SK-N-SH (cell line): ENCODE measurements at regions not wholly inside any gene's neighbourhood (a gene's known extent, or its start where the extent isn't known, plus 50 kb on each side); places are given as distances from the start of the nearest gene placed in this dataset.

Source experiments
- CTCF ChIA-PET: fragments of 300-600, 350-600 bp; formaldehyde crosslinking; extraction: SDS; loops from one replicate; lab custom pipeline; 2021; lab: Yijun Ruan, JAX
- POLR2A ChIA-PET: fragments of 350-600 bp; sonication (Branson Sonifier 250); formaldehyde crosslinking; extraction: SDS; loops from one replicate; lab custom pipeline; 2020; ENCODE audit warnings: antibody characterized with exemption, inconsistent platforms; lab: Yijun Ruan, JAX
- DNase-seq: peaks from one replicate; pipeline ENCODE4 v3.0.0; 2012
- H2AFZ ChIP-seq: fragments of 200-600 bp; sonication (generic); 2 replicates; pipeline ENCODE4 v1.8.1; 2016; ENCODE audit warnings: antibody characterized with exemption, mild to moderate bottlenecking, low read depth
- H3F3A ChIP-seq: fragments of 200-600 bp; sonication (generic); replicated peaks from 2 replicates; pipeline ENCODE3; 2016; ENCODE audit warnings: antibody characterized with exemption, mild to moderate bottlenecking; ENCODE audit not compliant: insufficient read depth
- H3K27ac ChIP-seq, 2 experiments: fragments of 200-500 bp in 1 of 2; fragments of 200-600 bp in 1 of 2; sonication (Bioruptor generic) in 1 of 2; sonication (generic), shearing (Covaris generic) in 1 of 2; 2 replicates each; pipeline versions ENCODE4 v1.5.1 to v1.6.1; 2014 to 2016; ENCODE audit warnings: low read depth in 2 of 2, inconsistent platforms in 1 of 2, low read length in 1 of 2, mild to moderate bottlenecking in 1 of 2, mixed read lengths in 1 of 2
- H3K27me3 ChIP-seq: fragments of 200-600 bp; sonication (generic), shearing (Covaris generic); 2 replicates; pipeline ENCODE4 v1.6.1; 2016; ENCODE audit warnings: mixed run types; ENCODE audit not compliant: insufficient read depth
- H3K36me3 ChIP-seq, 2 experiments: fragments of 200-500 bp in 1 of 2; fragments of 200-600 bp in 1 of 2; sonication (Bioruptor generic) in 1 of 2; sonication (generic) in 1 of 2; replicated peaks in 1 of 2; 2 replicates each; pipeline versions ENCODE3 to v1.5.1; 2014 to 2016; ENCODE audit warnings: low read length in 1 of 2, mild to moderate bottlenecking in 1 of 2; ENCODE audit not compliant: insufficient read depth in 2 of 2, control insufficient read depth in 1 of 2
- H3K4me1 ChIP-seq, 2 experiments: fragments of 200-500 bp in 1 of 2; fragments of 200-600 bp in 1 of 2; sonication (Bioruptor generic) in 1 of 2; sonication (generic), shearing (Covaris generic) in 1 of 2; 2 replicates each; pipeline versions ENCODE4 v1.5.1 to v1.6.1; 2014 to 2016; ENCODE audit warnings: low read depth in 1 of 2, low read length in 1 of 2, mixed run types in 1 of 2; ENCODE audit not compliant: insufficient read depth in 2 of 2, control insufficient read depth in 1 of 2
- H3K4me2 ChIP-seq: fragments of 200-600 bp; sonication (generic), shearing (Covaris generic); 2 replicates; pipeline ENCODE4 v1.6.1; 2017; ENCODE audit warnings: mixed run types
- H3K4me3 ChIP-seq, 2 experiments: fragments of 200-500 bp in 1 of 2; fragments of 200-600 bp in 1 of 2; sonication (Bioruptor generic) in 1 of 2; sonication (generic), shearing (Covaris generic) in 1 of 2; 2 replicates each; pipeline versions ENCODE4 v1.5.1 to v1.8.1; 2014 to 2016; ENCODE audit warnings: low read depth in 2 of 2, inconsistent platforms in 1 of 2, low read length in 1 of 2, mild to moderate bottlenecking in 1 of 2, mixed read lengths in 1 of 2, moderate library complexity in 1 of 2
- H3K79me2 ChIP-seq: fragments of 200-600 bp; sonication (generic); 2 replicates; pipeline ENCODE4 v1.8.1; 2017; ENCODE audit warnings: mild to moderate bottlenecking; ENCODE audit not compliant: insufficient read depth
- H3K9ac ChIP-seq: fragments of 200-600 bp; sonication (generic); 2 replicates; pipeline ENCODE4 v1.6.1; 2017; ENCODE audit warnings: mixed run types
- H3K9me2 ChIP-seq: fragments of 200-600 bp; sonication (generic); 2 replicates; pipeline ENCODE4 v1.6.1; 2017; ENCODE audit warnings: mixed run types
- H3K9me3 ChIP-seq: fragments of 200-600 bp; sonication (generic); 2 replicates; pipeline ENCODE4 v1.6.1; 2017; ENCODE audit warnings: mixed run types, mild to moderate bottlenecking, moderate library complexity
- H4K20me1 ChIP-seq: fragments of 200-600 bp; sonication (generic); 2 replicates; pipeline ENCODE4 v1.6.1; 2017; ENCODE audit warnings: mild to moderate bottlenecking, mixed run types; ENCODE audit not compliant: insufficient read depth
- EZH2phosphoT487 ChIP-seq: fragments of 200-600 bp; sonication (generic); IDR thresholded peaks from 2 replicates; pipeline ENCODE4 v1.6.1; 2017; ENCODE audit warnings: low read depth, mixed run types, mild to moderate bottlenecking, antibody characterized with exemption, moderate library complexity, borderline replicate concordance
- FOSL2 ChIP-seq: IDR thresholded peaks from 2 replicates; pipeline ENCODE4 v1.4.0; 2012; ENCODE audit warnings: low read depth, mild to moderate bottlenecking, moderate library complexity, borderline replicate concordance
- MEF2A ChIP-seq: IDR thresholded peaks from 2 replicates; pipeline ENCODE4 v1.4.0; 2012; ENCODE audit warnings: low read depth, borderline replicate concordance
- POLR2AphosphoS5 ChIP-seq: IDR thresholded peaks from 2 replicates; pipeline ENCODE4 v1.6.1; 2012; ENCODE audit warnings: low read depth, low read length
- SIN3A ChIP-seq: IDR thresholded peaks from 2 replicates; pipeline ENCODE4 v1.6.1; 2012; ENCODE audit warnings: low read depth, mild to moderate bottlenecking, low read length, moderate library complexity, borderline replicate concordance
- SMC3 ChIP-seq: IDR thresholded peaks from 2 replicates; pipeline ENCODE4 v1.6.1; 2012; ENCODE audit warnings: low read depth, low read length, improper control_type of control experiment
- TAF1 ChIP-seq: IDR thresholded peaks from 2 replicates; pipeline ENCODE4 v1.6.1; 2012; ENCODE audit warnings: low read depth, mild to moderate bottlenecking, low read length, moderate library complexity, borderline replicate concordance
- TEAD4 ChIP-seq: IDR thresholded peaks from 2 replicates; pipeline ENCODE4 v1.4.0; 2012; ENCODE audit warnings: mild to moderate bottlenecking, borderline replicate concordance; ENCODE audit not compliant: insufficient read depth
- YY1 ChIP-seq: IDR thresholded peaks from 2 replicates; pipeline ENCODE4 v1.4.0; 2012; ENCODE audit warnings: low read depth, mild to moderate bottlenecking
- WGBS: methylation state at CpG from one replicate; pipeline ENCODE4 v1.1.6; 2017; ENCODE audit warnings: low lambda C conversion rate; 5-methylcytosine and 5-hydroxymethylcytosine counted together
- TF ChIP-seq, protein P1 (sequence below): fragments of 150-350 bp; IDR thresholded peaks from 2 replicates; pipeline ENCODE4 v1.6.1; 2016; ENCODE audit warnings: mild to moderate bottlenecking, low read depth, low read length
- TF ChIP-seq, protein P2 (sequence below): IDR thresholded peaks from 2 replicates; pipeline ENCODE4; 2012
- TF ChIP-seq, protein P3 (sequence below): fragments of 150-350 bp; IDR thresholded peaks from 2 replicates; pipeline ENCODE4 v1.6.1; 2017; ENCODE audit warnings: antibody characterized with exemption, low read length, low read depth, borderline replicate concordance

DNA sequence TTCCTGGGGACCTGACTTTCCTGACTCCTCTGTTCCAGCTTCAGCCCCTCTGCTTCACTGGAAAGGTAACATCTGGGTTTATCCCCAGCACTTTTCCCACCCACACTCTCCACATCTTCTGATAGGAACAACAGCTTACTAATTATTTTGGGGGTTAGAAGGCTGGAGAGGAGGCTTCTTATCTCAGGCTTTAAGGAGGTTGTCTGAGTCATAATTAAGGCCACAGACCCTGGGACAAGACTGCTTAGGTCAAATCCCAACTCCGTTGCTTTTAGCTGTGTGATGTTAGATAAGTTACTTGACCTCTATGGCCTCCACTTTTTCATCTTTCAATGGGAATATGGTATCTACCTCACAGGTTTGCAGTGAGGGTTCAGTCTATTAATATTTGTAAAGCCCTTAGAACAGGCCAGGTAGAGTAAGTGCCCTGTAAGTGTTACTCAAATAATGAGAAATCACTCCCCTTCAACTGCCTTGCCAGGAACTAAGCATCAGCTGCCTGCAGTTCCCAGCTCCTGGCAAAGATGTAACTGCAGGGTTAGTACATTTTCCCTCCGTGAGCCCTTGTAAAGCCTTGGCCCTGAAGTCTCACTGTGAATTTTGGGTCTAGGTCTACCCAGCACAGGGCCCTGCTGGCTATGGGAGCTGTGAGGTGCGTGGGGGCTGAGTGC lies 123.6 kb downstream of the MTX2 start:
- Histone ChIP-seq H3K4me1 (peaks cover 0 to 2% of the 10 kb centered on the region in 2 experiments; a peak in 3 of 4 replicates), H3K9me2 (no peaks in the 10 kb centered on the region), H3K4me3 (no peak overlapping the region), H2AFZ (no peak overlapping the region), H3K4me2 (no peak overlapping the region), H3F3A (no peaks in the 10 kb centered on the region), H3K9ac (no peak overlapping the region), H3K27me3 (no peaks in the 10 kb centered on the region), H3K36me3 (no peaks in the 10 kb centered on the region), H4K20me1 (no peaks in the 10 kb centered on the region), H3K79me2 (no peaks in the 10 kb centered on the region), H3K9me3 (no peaks in the 10 kb centered on the region), H3K27ac (no peak overlapping the region)
- 78% methylated on average over 3 of the region's 3 CpGs for WGBS
- ChIA-PET POLR2A (no interaction called here), CTCF (interaction anchor here (0.6 kb wide), 1 partner anchor 1367 kb away, joined by 3 read pairs; no protein-coding TSS in a partner anchor)
- DNase-seq: no peak
- TF ChIP-seq YY1: no peak
- TF ChIP-seq, protein P1, sequence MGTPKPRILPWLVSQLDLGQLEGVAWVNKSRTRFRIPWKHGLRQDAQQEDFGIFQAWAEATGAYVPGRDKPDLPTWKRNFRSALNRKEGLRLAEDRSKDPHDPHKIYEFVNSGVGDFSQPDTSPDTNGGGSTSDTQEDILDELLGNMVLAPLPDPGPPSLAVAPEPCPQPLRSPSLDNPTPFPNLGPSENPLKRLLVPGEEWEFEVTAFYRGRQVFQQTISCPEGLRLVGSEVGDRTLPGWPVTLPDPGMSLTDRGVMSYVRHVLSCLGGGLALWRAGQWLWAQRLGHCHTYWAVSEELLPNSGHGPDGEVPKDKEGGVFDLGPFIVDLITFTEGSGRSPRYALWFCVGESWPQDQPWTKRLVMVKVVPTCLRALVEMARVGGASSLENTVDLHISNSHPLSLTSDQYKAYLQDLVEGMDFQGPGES: no peak
- no peak for TF ChIP-seq EZH2phosphoT487
- no peak for TF ChIP-seq SMC3
- no peak for TF ChIP-seq TAF1
- TF ChIP-seq, protein P2, sequence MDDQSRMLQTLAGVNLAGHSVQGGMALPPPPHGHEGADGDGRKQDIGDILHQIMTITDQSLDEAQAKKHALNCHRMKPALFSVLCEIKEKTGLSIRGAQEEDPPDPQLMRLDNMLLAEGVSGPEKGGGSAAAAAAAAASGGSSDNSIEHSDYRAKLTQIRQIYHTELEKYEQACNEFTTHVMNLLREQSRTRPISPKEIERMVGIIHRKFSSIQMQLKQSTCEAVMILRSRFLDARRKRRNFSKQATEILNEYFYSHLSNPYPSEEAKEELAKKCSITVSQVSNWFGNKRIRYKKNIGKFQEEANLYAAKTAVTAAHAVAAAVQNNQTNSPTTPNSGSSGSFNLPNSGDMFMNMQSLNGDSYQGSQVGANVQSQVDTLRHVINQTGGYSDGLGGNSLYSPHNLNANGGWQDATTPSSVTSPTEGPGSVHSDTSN: no peak
- TF ChIP-seq SIN3A: no peak
- TF ChIP-seq TEAD4: no peak

GRCh38 chr2:176395273-176395854 lies 126.1 kb downstream of the MTX2 start:
- no peak overlapping the region for H3K4me2 ChIP-seq
- H3K9me3 ChIP-seq: no peaks in the 10 kb centered on the region
- no peaks in the 10 kb centered on the region for H3K79me2 ChIP-seq
- H4K20me1 ChIP-seq: no peaks in the 10 kb centered on the region
- H3K27me3 ChIP-seq: no peaks in the 10 kb centered on the region
- no peaks in the 10 kb centered on the region for H3K36me3 ChIP-seq
- no peak overlapping the region for H3K4me3 ChIP-seq
- ChIA-PET POLR2A (no interaction called here), CTCF (interaction anchor here (1.0 kb wide), 1 partner anchor 43 kb away, joined by 3 read pairs; no protein-coding TSS in a partner anchor)
- H3K27ac ChIP-seq: no peak overlapping the region
- H3K9ac ChIP-seq: no peak overlapping the region
- H3K9me2 ChIP-seq: no peaks in the 10 kb centered on the region
- DNase-seq: no peak
- WGBS: 78% methylated on average over 3 of the region's 3 CpGs
- no peak for TF ChIP-seq POLR2AphosphoS5
- TF ChIP-seq, protein P3, sequence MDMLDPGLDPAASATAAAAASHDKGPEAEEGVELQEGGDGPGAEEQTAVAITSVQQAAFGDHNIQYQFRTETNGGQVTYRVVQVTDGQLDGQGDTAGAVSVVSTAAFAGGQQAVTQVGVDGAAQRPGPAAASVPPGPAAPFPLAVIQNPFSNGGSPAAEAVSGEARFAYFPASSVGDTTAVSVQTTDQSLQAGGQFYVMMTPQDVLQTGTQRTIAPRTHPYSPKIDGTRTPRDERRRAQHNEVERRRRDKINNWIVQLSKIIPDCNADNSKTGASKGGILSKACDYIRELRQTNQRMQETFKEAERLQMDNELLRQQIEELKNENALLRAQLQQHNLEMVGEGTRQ: no peak
- no peak for TF ChIP-seq FOSL2
- no peak for TF ChIP-seq MEF2A
- no peak overlapping the region for H2AFZ ChIP-seq
- peaks cover 2 to 8% of the 10 kb centered on the region in 2 experiments; a peak in 3 of 4 replicates for H3K4me1 ChIP-seq
- no peaks in the 10 kb centered on the region for H3F3A ChIP-seq
